Mononuclear cell (primary cell): ENCODE measurements at regions not wholly inside any gene's neighbourhood (a gene's known extent, or its start where the extent isn't known, plus 50 kb on each side); places are given as distances from the start of the nearest gene placed in this dataset.

Experiments
- H3K27me3 ChIP-seq: 2 replicates; pipeline ENCODE4 v1.6.0; 2011; ENCODE audit warnings: low read length, control low read depth; ENCODE audit not compliant: insufficient read depth
- H3K4me1 ChIP-seq: 2 replicates; pipeline ENCODE4 v1.5.1; 2011; ENCODE audit warnings: mild to moderate bottlenecking, low read length, control low read depth; ENCODE audit not compliant: insufficient read depth
- H3K4me3 ChIP-seq: 2 replicates; pipeline ENCODE4 v1.5.1; 2011; ENCODE audit warnings: mild to moderate bottlenecking, low read length, moderate library complexity
- H3K9me3 ChIP-seq: 2 replicates; pipeline ENCODE4 v1.5.1; 2011; ENCODE audit warnings: low read depth, mild to moderate bottlenecking, control low read depth, low read length

GRCh38 chr21:16185766-16186165, 456.0 kb downstream of the USP25 start:
- no peaks in the 10 kb centered on the region for H3K9me3 ChIP-seq
- H3K4me3 ChIP-seq = no peak overlapping the region
- no peaks in the 10 kb centered on the region for H3K27me3 ChIP-seq
- H3K4me1 ChIP-seq = peaks cover 3% of the 10 kb centered on the region

- H3K9me3 ChIP-seq = no peaks in the 10 kb centered on the region
- H3K4me3 ChIP-seq = no peak overlapping the region
- no peaks in the 10 kb centered on the region for H3K27me3 ChIP-seq
Observed at GRCh38 chr21:16186742-16187141, 457.0 kb downstream of the USP25 start.

GRCh38 chr21:16187603-16188301, 458.0 kb downstream of the USP25 start:
- no peaks in the 10 kb centered on the region for H3K9me3 ChIP-seq
- no peaks in the 10 kb centered on the region for H3K27me3 ChIP-seq

More at GRCh38 chr21:16186742-16187141, 457.0 kb downstream of the USP25 start:
- no peaks in the 10 kb centered on the region for H3K4me1 ChIP-seq

GRCh38 chr21:16192902-16193301, 463.1 kb downstream of the USP25 start:
- Histone ChIP-seq H3K4me3 (no peak overlapping the region), H3K4me1 (peaks cover 13% of the 10 kb centered on the region), H3K9me3 (no peaks in the 10 kb centered on the region), H3K27me3 (no peaks in the 10 kb centered on the region)

More at GRCh38 chr21:16187603-16188301, 458.0 kb downstream of the USP25 start:
- Histone ChIP-seq H3K4me1 (no peaks in the 10 kb centered on the region), H3K4me3 (no peak overlapping the region)

- Histone ChIP-seq H3K4me1 (peaks cover 13% of the 10 kb centered on the region), H3K27me3 (no peaks in the 10 kb centered on the region), H3K9me3 (no peaks in the 10 kb centered on the region), H3K4me3 (no peak overlapping the region)
Observed at GRCh38 chr21:16193496-16194094, 463.8 kb downstream of the USP25 start.

- no peak overlapping the region for H3K4me3 ChIP-seq
- peaks cover 13% of the 10 kb centered on the region for H3K4me1 ChIP-seq
- no peaks in the 10 kb centered on the region for H3K9me3 ChIP-seq
- H3K27me3 ChIP-seq = no peaks in the 10 kb centered on the region
Observed at GRCh38 chr21:16194095-16194787, 464.5 kb downstream of the USP25 start.

GRCh38 chr21:16194788-16195537, 465.2 kb downstream of the USP25 start:
- H3K27me3 ChIP-seq = no peaks in the 10 kb centered on the region
- H3K9me3 ChIP-seq = no peaks in the 10 kb centered on the region
- H3K4me3 ChIP-seq = no peak overlapping the region
- peaks cover 13% of the 10 kb centered on the region for H3K4me1 ChIP-seq

- H3K4me3 ChIP-seq = no peak overlapping the region
- H3K9me3 ChIP-seq = no peaks in the 10 kb centered on the region
- no peaks in the 10 kb centered on the region for H3K27me3 ChIP-seq
- peaks cover 13% of the 10 kb centered on the region for H3K4me1 ChIP-seq
Observed at GRCh38 chr21:16195538-16195910, 465.7 kb downstream of the USP25 start.

GRCh38 chr21:16196001-16196400, 466.2 kb downstream of the USP25 start:
- Histone ChIP-seq H3K9me3 (no peaks in the 10 kb centered on the region), H3K4me1 (peaks cover 13% of the 10 kb centered on the region), H3K4me3 (no peak overlapping the region), H3K27me3 (no peaks in the 10 kb centered on the region)

- H3K27me3 ChIP-seq = no peaks in the 10 kb centered on the region
- H3K4me3 ChIP-seq = no peak overlapping the region
- H3K4me1 ChIP-seq = peaks cover 13% of the 10 kb centered on the region
- H3K9me3 ChIP-seq = no peaks in the 10 kb centered on the region
Observed at GRCh38 chr21:16198546-16198945, 468.8 kb downstream of the USP25 start.

GRCh38 chr21:16199539-16199938, 469.8 kb downstream of the USP25 start:
- H3K4me1 ChIP-seq = peaks cover 5% of the 10 kb centered on the region
- no peaks in the 10 kb centered on the region for H3K27me3 ChIP-seq
- H3K4me3 ChIP-seq = no peak overlapping the region
- H3K9me3 ChIP-seq = no peaks in the 10 kb centered on the region

- Histone ChIP-seq H3K9me3 (no peaks in the 10 kb centered on the region), H3K27me3 (no peaks in the 10 kb centered on the region), H3K4me1 (no peaks in the 10 kb centered on the region), H3K4me3 (no peak overlapping the region)
Observed at GRCh38 chr21:16201718-16202117, 471.9 kb downstream of the USP25 start.

GRCh38 chr21:16205527-16205926, 475.7 kb downstream of the USP25 start:
- no peak overlapping the region for H3K4me3 ChIP-seq
- no peaks in the 10 kb centered on the region for H3K27me3 ChIP-seq
- H3K4me1 ChIP-seq = no peaks in the 10 kb centered on the region
- no peaks in the 10 kb centered on the region for H3K9me3 ChIP-seq

GRCh38 chr21:16211339-16212303, 481.8 kb downstream of the USP25 start:
- no peaks in the 10 kb centered on the region for H3K4me1 ChIP-seq
- no peaks in the 10 kb centered on the region for H3K27me3 ChIP-seq

More at GRCh38 chr21:16211339-16212303, 481.8 kb downstream of the USP25 start:
- H3K4me3 ChIP-seq = no peak overlapping the region
- no peaks in the 10 kb centered on the region for H3K9me3 ChIP-seq
